ENCODE measurements at regions not wholly inside any gene's neighbourhood (a gene's known extent, or its start where the extent isn't known, plus 50 kb on each side); places are given as distances from the start of the nearest gene placed in this dataset.

- Histone ChIP-seq H3K27me3 (no peaks in the 10 kb centered on the region), H3K4me3 (no peak overlapping the region), H3K9me3 (peaks cover 0 to 8% (median 0%) of the 10 kb centered on the region in 3 donors), H3K4me1 (no peaks in the 10 kb centered on the region), H3K36me3 (replicated peaks in 1 of 2; ENCODE audit: insufficient read depth in 1 of 2, low read depth in 2 of 2) (no peaks in the 10 kb centered on the region), H3K27ac (no peak overlapping the region)
- TF ChIP-seq CTCF (IDR thresholded peaks at IDR 0.05) (no peak), POLR2A (IDR thresholded peaks at IDR 0.05) (no peak)
- DNase-seq (no peak), ATAC-seq (no peak)
- 70 to 74% methylated on average over 5 of the region's 5 CpGs for WGBS, 2 donors
- intact Hi-C loops (cut with DNase I): no loop called here
Measured at GRCh38 chr15:81604713-81605112, 230.7 kb upstream of the TMC3 start.

DNA sequence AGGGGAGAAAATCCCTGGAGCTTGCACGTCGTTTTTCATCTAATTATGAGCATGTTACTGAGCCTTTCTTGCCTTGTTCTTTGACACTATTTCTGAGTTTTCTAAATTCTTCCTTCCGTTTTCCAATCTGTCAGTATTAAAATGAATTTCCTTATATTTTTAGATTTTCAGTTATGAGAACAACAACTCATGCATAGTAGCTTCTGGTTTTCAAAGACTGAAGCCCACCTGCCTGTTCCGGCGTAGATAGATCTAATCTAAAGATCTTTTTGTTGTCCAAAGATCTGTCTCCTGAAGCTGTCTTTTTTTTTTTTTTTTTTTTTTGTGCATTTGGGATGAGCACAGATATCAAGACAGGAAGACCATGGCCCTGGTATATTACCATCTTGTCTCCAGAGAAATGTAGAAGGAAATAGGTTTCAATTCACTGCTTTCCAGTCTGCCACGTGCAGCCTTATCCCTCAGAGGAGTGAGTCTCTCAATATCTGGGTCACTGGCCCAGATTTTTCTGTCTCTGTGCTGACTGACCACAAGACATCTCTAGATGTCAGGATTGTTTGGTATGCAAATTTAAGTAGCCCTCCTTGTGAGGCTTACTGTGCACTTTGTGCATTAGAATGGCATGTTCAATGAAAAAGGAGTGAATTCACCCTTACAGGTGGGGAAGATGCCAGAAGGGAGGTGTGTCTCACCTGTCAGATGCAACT, 222.3 kb upstream of the TMC3 start:
- Histone ChIP-seq H3K9me3 (peaks cover 0 to 5% (median 0%) of the 10 kb centered on the region in 3 donors), H3K4me3 (no peak overlapping the region), H3K27ac (no peak overlapping the region), H3K36me3 (replicated peaks in 1 of 2; ENCODE audit: insufficient read depth in 1 of 2, low read depth in 2 of 2) (no peaks in the 10 kb centered on the region), H3K4me1 (no peaks in the 10 kb centered on the region), H3K27me3 (no peaks in the 10 kb centered on the region)
- no peak for TF ChIP-seq POLR2A (IDR thresholded peaks at IDR 0.05)
- no peak for TF ChIP-seq CTCF (IDR thresholded peaks at IDR 0.05)
- intact Hi-C loops (cut with DNase I): no loop called here
- DNase-seq: no peak
- no peak for ATAC-seq
- WGBS, 2 donors: 69 to 74% methylated on average over 6 of the region's 6 CpGs

DNA sequence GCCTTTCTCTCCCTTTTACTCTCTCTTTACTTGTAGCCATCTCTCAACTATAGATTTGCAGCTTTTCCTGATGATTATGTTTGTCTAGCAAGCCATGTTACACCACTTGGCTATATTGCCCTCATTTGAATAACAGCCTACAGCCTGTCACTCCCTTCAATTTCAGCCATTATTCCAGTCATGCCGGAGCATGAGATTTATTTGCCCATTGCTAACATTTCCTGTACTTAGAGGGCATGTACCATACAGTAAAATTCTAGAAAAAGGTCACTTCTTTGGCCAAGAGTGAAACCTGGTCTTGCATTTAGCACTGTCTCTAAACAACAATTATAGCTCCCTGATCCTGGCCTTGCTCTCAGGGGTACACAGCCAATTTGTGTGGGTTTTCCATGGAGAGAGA, 221.7 kb upstream of the TMC3 start:
- H3K9me3 ChIP-seq: no peaks in the 10 kb centered on the region
- WGBS, 2 donors: 74 to 100% methylated on average over 1 of the region's 1 CpG
- H3K4me3 ChIP-seq: no peak overlapping the region
- no peak overlapping the region for H3K27ac ChIP-seq
- TF ChIP-seq CTCF (IDR thresholded peaks at IDR 0.05) (no peak), POLR2A (IDR thresholded peaks at IDR 0.05) (no peak)
- H3K36me3 ChIP-seq (replicated peaks in 1 of 2; ENCODE audit: insufficient read depth in 1 of 2, low read depth in 2 of 2): no peaks in the 10 kb centered on the region
- no peaks in the 10 kb centered on the region for H3K4me1 ChIP-seq
- intact Hi-C loops (cut with DNase I): no loop called here
- H3K27me3 ChIP-seq: no peaks in the 10 kb centered on the region
- ATAC-seq (no peak), DNase-seq (no peak)

GRCh38 chr15:81589671-81590070, 215.7 kb upstream of the TMC3 start:
- intact Hi-C loops (cut with DNase I): no loop called here
- no peaks in the 10 kb centered on the region for H3K36me3 ChIP-seq (replicated peaks in 1 of 2; ENCODE audit: insufficient read depth in 1 of 2, low read depth in 2 of 2)

More at GRCh38 chr15:81589671-81590070, 215.7 kb upstream of the TMC3 start:
- H3K27me3 ChIP-seq: no peaks in the 10 kb centered on the region
- TF ChIP-seq CTCF (IDR thresholded peaks at IDR 0.05) (no peak), POLR2A (IDR thresholded peaks at IDR 0.05) (no peak)
- H3K4me3 ChIP-seq: no peak overlapping the region
- WGBS, 2 donors: 96% methylated on average over 4 of the region's 4 CpGs
- no peak overlapping the region for H3K27ac ChIP-seq
- H3K4me1 ChIP-seq: no peaks in the 10 kb centered on the region
- DNase-seq: no peak
- no peak for ATAC-seq
- H3K9me3 ChIP-seq: no peaks in the 10 kb centered on the region
